ENCODE measurements at regions not wholly inside any gene's neighbourhood (a gene's known extent, or its start where the extent isn't known, plus 50 kb on each side); places are given as distances from the start of the nearest gene placed in this dataset.

GRCh38 chr3:21169948-21170347 is 581.1 kb downstream of the ZNF385D start:
- CTCF ChIA-PET (ENCODE audit: partially characterized antibody): interaction anchor here (1.0 to 4.1 kb wide), 9 partner anchors 15 to 625 kb away, joined by 3 to 19 read pairs (median 8); no protein-coding TSS in a partner anchor
- TF ChIP-seq GABPA (IDR thresholded peaks at IDR 0.05; ENCODE audit: borderline replicate concordance, insufficient read depth, low read length) (no peak), KDM5A (IDR thresholded peaks at IDR 0.05; ENCODE audit: low read length) (no peak), CHD2 (IDR thresholded peaks at IDR 0.05; ENCODE audit: low read length) (no peak), RAD21 (IDR thresholded peaks at IDR 0.05 in 1 of 2, conservative IDR thresholded peaks at IDR 0.05 in 1 of 2; ENCODE audit: low read depth in 2 of 2, low read length in 2 of 2) (no peak), SP2 (IDR thresholded peaks at IDR 0.05; ENCODE audit: low read length) (no peak), ATF3 (IDR thresholded peaks at IDR 0.05; ENCODE audit: insufficient read depth, low read depth, low read length) (no peak), YY1 (IDR thresholded peaks at IDR 0.05; ENCODE audit: low read depth, low read length) (no peak), POU5F1 (IDR thresholded peaks at IDR 0.05; ENCODE audit: low read depth, low read length) (no peak), ATF2 (IDR thresholded peaks at IDR 0.05; ENCODE audit: low read length) (no peak), MAX (IDR thresholded peaks at IDR 0.05) (no peak), CEBPB (IDR thresholded peaks at IDR 0.05; ENCODE audit: low read depth, low read length) (no peak), SUZ12 (IDR thresholded peaks at IDR 0.05; ENCODE audit: low read length) (no peak)

More at GRCh38 chr3:21169948-21170347, 581.1 kb downstream of the ZNF385D start:
- Histone ChIP-seq H4K5ac (ENCODE audit: insufficient read length, low read depth, low read length) (no peak overlapping the region), H3K23me2 (ENCODE audit: low read depth, low read length) (no peaks in the 10 kb centered on the region), H3K4me3 (ENCODE audit: extremely low read depth in 1 of 4, insufficient read depth in 2 of 4, low read depth in 3 of 4, low read length in 4 of 4) (no peak overlapping the region), H3K4me2 (ENCODE audit: insufficient read depth in 1 of 2, low read depth in 2 of 2, low read length in 2 of 2) (no peak overlapping the region), H3K27ac (ENCODE audit: low read depth, low read length) (no peak overlapping the region), H3K79me1 (ENCODE audit: low read depth, low read length) (no peaks in the 10 kb centered on the region), H2BK20ac (ENCODE audit: low read length) (no peak overlapping the region), H3K27me3 (replicated peaks in 1 of 4; ENCODE audit: control insufficient read depth in 3 of 4, extremely low read depth in 1 of 4, insufficient read depth in 3 of 4, low read length in 3 of 4) (no peaks in the 10 kb centered on the region), H2AK5ac (ENCODE audit: low read depth, low read length) (no peak overlapping the region), H4K91ac (replicated peaks; ENCODE audit: insufficient read length, low read length) (no peak overlapping the region), H2AFZ (ENCODE audit: low read length) (no peak overlapping the region), H3K9me3 (ENCODE audit: insufficient read depth in 2 of 2, low read depth in 1 of 2, low read length in 1 of 2) (no peaks in the 10 kb centered on the region), H3K79me2 (ENCODE audit: control insufficient read depth in 1 of 2, insufficient read depth in 2 of 2, low read length in 2 of 2) (no peaks in the 10 kb centered on the region), H4K20me1 (replicated peaks in 1 of 2; ENCODE audit: control insufficient read depth in 1 of 2, insufficient read depth in 2 of 2, low read length in 2 of 2) (no peaks in the 10 kb centered on the region), H3K4me1 (replicated peaks in 1 of 4; ENCODE audit: control insufficient read depth in 3 of 4, insufficient read depth in 4 of 4, low read length in 3 of 4) (peaks cover 0 to 3% (median 0%) of the 10 kb centered on the region in 4 experiments; a peak in 1 of 7 replicates), H3K56ac (replicated peaks; ENCODE audit: insufficient read length, low read depth, low read length) (no peak overlapping the region), H3K18ac (ENCODE audit: extremely low read depth, low read length) (no peak overlapping the region), H2BK12ac (ENCODE audit: low read depth, low read length) (no peak overlapping the region), H3K23ac (ENCODE audit: insufficient read length) (no peak overlapping the region), H4K8ac (ENCODE audit: extremely low read depth, insufficient read depth, low read length) (no peak overlapping the region), H2BK15ac (ENCODE audit: low read length) (no peak overlapping the region), H3K14ac (ENCODE audit: insufficient read length) (no peak overlapping the region), H2BK5ac (ENCODE audit: low read depth, low read length) (no peak overlapping the region), H2BK120ac (replicated peaks; ENCODE audit: low read depth, low read length) (no peak overlapping the region), H3K4ac (replicated peaks; ENCODE audit: insufficient read length, low read depth, low read length) (no peak overlapping the region), H3K9ac (replicated peaks in 1 of 4; ENCODE audit: extremely low read depth in 1 of 4, low read depth in 3 of 4, low read length in 3 of 4) (no peak overlapping the region), H3K36me3 (ENCODE audit: control insufficient read depth in 2 of 4, insufficient read depth in 4 of 4, low read length in 3 of 4) (no peaks in the 10 kb centered on the region)
- no peak for FAIRE-seq
- DNase-seq (ENCODE audit: low read depth in 1 of 2, low spot score in 2 of 2): no peak
- 74% methylated on average over 3 of the region's 3 CpGs; no CpG with 5 or more reads in 1 of the 2 experiments for WGBS, 2 experiments (ENCODE audit: extremely low coverage in 1 of 2, insufficient coverage in 1 of 2, insufficient read length in 1 of 2, insufficient replicate concordance in 2 of 2, low coverage in 1 of 2, low lambda C conversion rate in 2 of 2, missing lambda C conversion rate in 1 of 2)
- POLR2A ChIA-PET (ENCODE audit: partially characterized antibody): no interaction called here
